ENCODE measurements at regions not wholly inside any gene's neighbourhood (a gene's known extent, or its start where the extent isn't known, plus 50 kb on each side); places are given as distances from the start of the nearest gene placed in this dataset.

DNA sequence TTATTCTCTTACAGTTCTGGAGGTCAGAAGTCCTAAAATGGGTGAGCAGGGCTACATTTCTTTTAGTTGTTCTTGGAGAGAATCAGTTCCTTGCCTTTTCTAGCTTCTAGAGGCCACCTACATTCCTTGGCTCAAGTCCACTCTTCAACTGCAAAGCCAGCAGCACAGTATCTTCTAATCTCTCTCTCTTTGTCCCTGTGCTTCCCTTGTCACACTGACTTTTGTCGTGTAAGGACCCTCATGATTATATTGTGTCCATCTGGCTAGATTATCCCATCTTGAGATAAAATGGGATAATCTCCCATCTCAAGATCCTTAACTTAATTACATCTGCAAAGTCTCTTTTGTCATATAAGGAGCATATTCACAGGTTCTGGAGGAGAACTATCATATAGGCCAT is 359.0 kb downstream of the ADRA2A start:
- H3K4me3 ChIP-seq, result no peak overlapping the region
- TF ChIP-seq POLR2AphosphoS5 (IDR thresholded peaks at IDR 0.05; ENCODE audit: low read depth) (no peak), NANOG (IDR thresholded peaks at IDR 0.05; ENCODE audit: borderline replicate concordance) (no peak), ZNF331 (CRISPR knock-in tag; IDR thresholded peaks at IDR 0.05; ENCODE audit: low read depth) (no peak), ETS1 (IDR thresholded peaks at IDR 0.05) (no peak), CREB1 (CRISPR knock-in tag; IDR thresholded peaks at IDR 0.05; ENCODE audit: low read depth) (no peak), JUNB (IDR thresholded peaks at IDR 0.05; ENCODE audit: unreplicated experiment) (no peak), ZNF114 (CRISPR knock-in tag; IDR thresholded peaks at IDR 0.05) (no peak), EZH2 (IDR thresholded peaks at IDR 0.05; ENCODE audit: low read depth, unreplicated experiment) (no peak), STAT1 (IDR thresholded peaks at IDR 0.05; ENCODE audit: unreplicated experiment) (no peak), EZH2phosphoT487 (IDR thresholded peaks at IDR 0.05; ENCODE audit: unreplicated experiment) (no peak)
- TF ChIP-seq, protein P1, sequence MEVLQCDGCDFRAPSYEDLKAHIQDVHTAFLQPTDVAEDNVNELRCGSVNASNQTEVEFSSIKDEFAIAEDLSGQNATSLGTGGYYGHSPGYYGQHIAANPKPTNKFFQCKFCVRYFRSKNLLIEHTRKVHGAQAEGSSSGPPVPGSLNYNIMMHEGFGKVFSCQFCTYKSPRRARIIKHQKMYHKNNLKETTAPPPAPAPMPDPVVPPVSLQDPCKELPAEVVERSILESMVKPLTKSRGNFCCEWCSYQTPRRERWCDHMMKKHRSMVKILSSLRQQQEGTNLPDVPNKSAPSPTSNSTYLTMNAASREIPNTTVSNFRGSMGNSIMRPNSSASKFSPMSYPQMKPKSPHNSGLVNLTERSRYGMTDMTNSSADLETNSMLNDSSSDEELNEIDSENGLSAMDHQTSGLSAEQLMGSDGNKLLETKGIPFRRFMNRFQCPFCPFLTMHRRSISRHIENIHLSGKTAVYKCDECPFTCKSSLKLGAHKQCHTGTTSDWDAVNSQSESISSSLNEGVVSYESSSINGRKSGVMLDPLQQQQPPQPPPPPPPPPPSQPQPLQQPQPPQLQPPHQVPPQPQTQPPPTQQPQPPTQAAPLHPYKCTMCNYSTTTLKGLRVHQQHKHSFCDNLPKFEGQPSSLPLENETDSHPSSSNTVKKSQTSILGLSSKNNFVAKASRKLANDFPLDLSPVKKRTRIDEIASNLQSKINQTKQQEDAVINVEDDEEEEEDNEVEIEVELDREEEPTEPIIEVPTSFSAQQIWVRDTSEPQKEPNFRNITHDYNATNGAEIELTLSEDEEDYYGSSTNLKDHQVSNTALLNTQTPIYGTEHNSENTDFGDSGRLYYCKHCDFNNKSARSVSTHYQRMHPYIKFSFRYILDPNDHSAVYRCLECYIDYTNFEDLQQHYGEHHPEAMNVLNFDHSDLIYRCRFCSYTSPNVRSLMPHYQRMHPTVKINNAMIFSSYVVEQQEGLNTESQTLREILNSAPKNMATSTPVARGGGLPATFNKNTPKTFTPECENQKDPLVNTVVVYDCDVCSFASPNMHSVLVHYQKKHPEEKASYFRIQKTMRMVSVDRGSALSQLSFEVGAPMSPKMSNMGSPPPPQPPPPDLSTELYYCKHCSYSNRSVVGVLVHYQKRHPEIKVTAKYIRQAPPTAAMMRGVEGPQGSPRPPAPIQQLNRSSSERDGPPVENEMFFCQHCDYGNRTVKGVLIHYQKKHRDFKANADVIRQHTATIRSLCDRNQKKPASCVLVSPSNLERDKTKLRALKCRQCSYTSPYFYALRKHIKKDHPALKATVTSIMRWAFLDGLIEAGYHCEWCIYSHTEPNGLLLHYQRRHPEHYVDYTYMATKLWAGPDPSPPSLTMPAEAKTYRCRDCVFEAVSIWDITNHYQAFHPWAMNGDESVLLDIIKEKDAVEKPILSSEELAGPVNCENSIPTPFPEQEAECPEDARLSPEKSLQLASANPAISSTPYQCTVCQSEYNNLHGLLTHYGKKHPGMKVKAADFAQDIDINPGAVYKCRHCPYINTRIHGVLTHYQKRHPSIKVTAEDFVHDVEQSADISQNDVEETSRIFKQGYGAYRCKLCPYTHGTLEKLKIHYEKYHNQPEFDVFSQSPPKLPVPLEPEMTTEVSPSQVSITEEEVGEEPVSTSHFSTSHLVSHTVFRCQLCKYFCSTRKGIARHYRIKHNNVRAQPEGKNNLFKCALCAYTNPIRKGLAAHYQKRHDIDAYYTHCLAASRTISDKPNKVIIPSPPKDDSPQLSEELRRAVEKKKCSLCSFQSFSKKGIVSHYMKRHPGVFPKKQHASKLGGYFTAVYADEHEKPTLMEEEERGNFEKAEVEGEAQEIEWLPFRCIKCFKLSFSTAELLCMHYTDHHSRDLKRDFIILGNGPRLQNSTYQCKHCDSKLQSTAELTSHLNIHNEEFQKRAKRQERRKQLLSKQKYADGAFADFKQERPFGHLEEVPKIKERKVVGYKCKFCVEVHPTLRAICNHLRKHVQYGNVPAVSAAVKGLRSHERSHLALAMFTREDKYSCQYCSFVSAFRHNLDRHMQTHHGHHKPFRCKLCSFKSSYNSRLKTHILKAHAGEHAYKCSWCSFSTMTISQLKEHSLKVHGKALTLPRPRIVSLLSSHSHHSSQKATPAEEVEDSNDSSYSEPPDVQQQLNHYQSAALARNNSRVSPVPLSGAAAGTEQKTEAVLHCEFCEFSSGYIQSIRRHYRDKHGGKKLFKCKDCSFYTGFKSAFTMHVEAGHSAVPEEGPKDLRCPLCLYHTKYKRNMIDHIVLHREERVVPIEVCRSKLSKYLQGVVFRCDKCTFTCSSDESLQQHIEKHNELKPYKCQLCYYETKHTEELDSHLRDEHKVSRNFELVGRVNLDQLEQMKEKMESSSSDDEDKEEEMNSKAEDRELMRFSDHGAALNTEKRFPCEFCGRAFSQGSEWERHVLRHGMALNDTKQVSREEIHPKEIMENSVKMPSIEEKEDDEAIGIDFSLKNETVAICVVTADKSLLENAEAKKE (CRISPR knock-in tag; IDR thresholded peaks at IDR 0.05), result no peak
- TF ChIP-seq, protein P2, sequence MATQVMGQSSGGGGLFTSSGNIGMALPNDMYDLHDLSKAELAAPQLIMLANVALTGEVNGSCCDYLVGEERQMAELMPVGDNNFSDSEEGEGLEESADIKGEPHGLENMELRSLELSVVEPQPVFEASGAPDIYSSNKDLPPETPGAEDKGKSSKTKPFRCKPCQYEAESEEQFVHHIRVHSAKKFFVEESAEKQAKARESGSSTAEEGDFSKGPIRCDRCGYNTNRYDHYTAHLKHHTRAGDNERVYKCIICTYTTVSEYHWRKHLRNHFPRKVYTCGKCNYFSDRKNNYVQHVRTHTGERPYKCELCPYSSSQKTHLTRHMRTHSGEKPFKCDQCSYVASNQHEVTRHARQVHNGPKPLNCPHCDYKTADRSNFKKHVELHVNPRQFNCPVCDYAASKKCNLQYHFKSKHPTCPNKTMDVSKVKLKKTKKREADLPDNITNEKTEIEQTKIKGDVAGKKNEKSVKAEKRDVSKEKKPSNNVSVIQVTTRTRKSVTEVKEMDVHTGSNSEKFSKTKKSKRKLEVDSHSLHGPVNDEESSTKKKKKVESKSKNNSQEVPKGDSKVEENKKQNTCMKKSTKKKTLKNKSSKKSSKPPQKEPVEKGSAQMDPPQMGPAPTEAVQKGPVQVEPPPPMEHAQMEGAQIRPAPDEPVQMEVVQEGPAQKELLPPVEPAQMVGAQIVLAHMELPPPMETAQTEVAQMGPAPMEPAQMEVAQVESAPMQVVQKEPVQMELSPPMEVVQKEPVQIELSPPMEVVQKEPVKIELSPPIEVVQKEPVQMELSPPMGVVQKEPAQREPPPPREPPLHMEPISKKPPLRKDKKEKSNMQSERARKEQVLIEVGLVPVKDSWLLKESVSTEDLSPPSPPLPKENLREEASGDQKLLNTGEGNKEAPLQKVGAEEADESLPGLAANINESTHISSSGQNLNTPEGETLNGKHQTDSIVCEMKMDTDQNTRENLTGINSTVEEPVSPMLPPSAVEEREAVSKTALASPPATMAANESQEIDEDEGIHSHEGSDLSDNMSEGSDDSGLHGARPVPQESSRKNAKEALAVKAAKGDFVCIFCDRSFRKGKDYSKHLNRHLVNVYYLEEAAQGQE (IDR thresholded peaks at IDR 0.05; ENCODE audit: unreplicated experiment), result no peak
- TF ChIP-seq, protein P3, sequence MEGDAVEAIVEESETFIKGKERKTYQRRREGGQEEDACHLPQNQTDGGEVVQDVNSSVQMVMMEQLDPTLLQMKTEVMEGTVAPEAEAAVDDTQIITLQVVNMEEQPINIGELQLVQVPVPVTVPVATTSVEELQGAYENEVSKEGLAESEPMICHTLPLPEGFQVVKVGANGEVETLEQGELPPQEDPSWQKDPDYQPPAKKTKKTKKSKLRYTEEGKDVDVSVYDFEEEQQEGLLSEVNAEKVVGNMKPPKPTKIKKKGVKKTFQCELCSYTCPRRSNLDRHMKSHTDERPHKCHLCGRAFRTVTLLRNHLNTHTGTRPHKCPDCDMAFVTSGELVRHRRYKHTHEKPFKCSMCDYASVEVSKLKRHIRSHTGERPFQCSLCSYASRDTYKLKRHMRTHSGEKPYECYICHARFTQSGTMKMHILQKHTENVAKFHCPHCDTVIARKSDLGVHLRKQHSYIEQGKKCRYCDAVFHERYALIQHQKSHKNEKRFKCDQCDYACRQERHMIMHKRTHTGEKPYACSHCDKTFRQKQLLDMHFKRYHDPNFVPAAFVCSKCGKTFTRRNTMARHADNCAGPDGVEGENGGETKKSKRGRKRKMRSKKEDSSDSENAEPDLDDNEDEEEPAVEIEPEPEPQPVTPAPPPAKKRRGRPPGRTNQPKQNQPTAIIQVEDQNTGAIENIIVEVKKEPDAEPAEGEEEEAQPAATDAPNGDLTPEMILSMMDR (conservative IDR thresholded peaks at IDR 0.05; ENCODE audit: low read depth in 2 of 2), result no peak
- H3K27ac ChIP-seq (ENCODE audit: low read depth), result no peak overlapping the region
- peaks cover 7% of the 10 kb centered on the region; the same call in 1 of the 2 replicates for H3K4me1 ChIP-seq (ENCODE audit: insufficient read depth)
- no peak overlapping the region for H3K4me2 ChIP-seq
- H3K9me2 ChIP-seq (ENCODE audit: insufficient read depth), result no peaks in the 10 kb centered on the region
- ATAC-seq, result no peak
- Mint-ChIP-seq H3K9me3 (no peaks in the 10 kb centered on the region), H3K4me3 (no peak overlapping the region), H3K27ac (no peak overlapping the region), H3K36me3 (ENCODE audit: low read depth) (no peaks in the 10 kb centered on the region; the same call in 2 of the 3 replicates), H3K4me1 (peaks cover 7% of the 10 kb centered on the region), H3K27me3 (ENCODE audit: insufficient read depth, low read depth, poor library complexity) (peaks cover 6% of the 10 kb centered on the region)
- no peaks in the 10 kb centered on the region for H4K20me1 ChIP-seq (replicated peaks; ENCODE audit: insufficient read depth)
- no peak overlapping the region for H2AFZ ChIP-seq
- no peaks in the 10 kb centered on the region for H3K27me3 ChIP-seq (ENCODE audit: insufficient read depth)
- no peaks in the 10 kb centered on the region for H3K36me3 ChIP-seq (ENCODE audit: insufficient read depth)
- H3F3A ChIP-seq (replicated peaks; ENCODE audit: low read depth), result no peaks in the 10 kb centered on the region
- no peak for DNase-seq (ENCODE audit: low spot score)
- no peaks in the 10 kb centered on the region for H3K79me2 ChIP-seq (replicated peaks; ENCODE audit: insufficient read depth)
